Mammary epithelial cell (primary cell): ENCODE measurements at regions not wholly inside any gene's neighbourhood (a gene's known extent, or its start where the extent isn't known, plus 50 kb on each side); places are given as distances from the start of the nearest gene placed in this dataset.

Experiments
- EZH2 ChIP-seq: IDR thresholded peaks from 2 replicates; pipeline ENCODE4 v1.6.1; 2012; ENCODE audit warnings: low read length, inconsistent platforms, borderline replicate concordance
- TF ChIP-seq, protein P1 (sequence below), 2 donors: IDR thresholded peaks in 1 of 2; conservative IDR thresholded peaks in 1 of 2; 2 replicates each; pipeline ENCODE4 v1.5.1; 2011 to 2012; ENCODE audit warnings: inconsistent platforms in 2 of 2, low read length in 2 of 2, mild to moderate bottlenecking in 2 of 2, control low read depth in 1 of 2, low read depth in 1 of 2; ENCODE audit not compliant: insufficient read depth in 1 of 2; ENCODE audit errors: extremely low read depth in 1 of 2

DNA sequence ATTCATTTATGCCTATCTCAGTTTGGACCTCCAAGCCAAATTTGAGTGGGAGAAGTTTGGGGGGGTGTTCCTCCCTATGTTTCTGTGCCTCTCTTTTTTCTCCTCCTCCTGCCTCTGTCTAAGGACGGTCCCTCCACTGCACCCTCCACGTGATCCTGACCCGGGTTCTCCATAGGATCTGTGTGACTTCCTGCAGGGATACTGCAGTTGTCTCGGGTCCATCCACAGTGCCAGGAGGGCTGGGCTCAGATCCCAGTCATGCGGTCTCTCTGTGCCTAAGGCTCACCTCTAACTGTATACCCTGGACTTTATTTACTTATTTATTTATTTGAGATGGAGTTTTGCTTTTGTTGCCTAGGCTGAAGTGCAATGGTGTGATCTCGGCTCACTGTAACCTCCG is 1354.5 kb downstream of the BRD1 start:
- TF ChIP-seq, protein P1, sequence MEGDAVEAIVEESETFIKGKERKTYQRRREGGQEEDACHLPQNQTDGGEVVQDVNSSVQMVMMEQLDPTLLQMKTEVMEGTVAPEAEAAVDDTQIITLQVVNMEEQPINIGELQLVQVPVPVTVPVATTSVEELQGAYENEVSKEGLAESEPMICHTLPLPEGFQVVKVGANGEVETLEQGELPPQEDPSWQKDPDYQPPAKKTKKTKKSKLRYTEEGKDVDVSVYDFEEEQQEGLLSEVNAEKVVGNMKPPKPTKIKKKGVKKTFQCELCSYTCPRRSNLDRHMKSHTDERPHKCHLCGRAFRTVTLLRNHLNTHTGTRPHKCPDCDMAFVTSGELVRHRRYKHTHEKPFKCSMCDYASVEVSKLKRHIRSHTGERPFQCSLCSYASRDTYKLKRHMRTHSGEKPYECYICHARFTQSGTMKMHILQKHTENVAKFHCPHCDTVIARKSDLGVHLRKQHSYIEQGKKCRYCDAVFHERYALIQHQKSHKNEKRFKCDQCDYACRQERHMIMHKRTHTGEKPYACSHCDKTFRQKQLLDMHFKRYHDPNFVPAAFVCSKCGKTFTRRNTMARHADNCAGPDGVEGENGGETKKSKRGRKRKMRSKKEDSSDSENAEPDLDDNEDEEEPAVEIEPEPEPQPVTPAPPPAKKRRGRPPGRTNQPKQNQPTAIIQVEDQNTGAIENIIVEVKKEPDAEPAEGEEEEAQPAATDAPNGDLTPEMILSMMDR (conservative IDR thresholded peaks at IDR 0.05 in 1 of 2, IDR thresholded peaks at IDR 0.05 in 1 of 2; ENCODE audit: extremely low read depth in 1 of 2, insufficient read depth in 1 of 2, low read depth in 1 of 2, low read length in 2 of 2), result no peak
- no peak for TF ChIP-seq EZH2
